Ascending aorta (tissue), 2 donors: ENCODE measurements at regions not wholly inside any gene's neighbourhood (a gene's known extent, or its start where the extent isn't known, plus 50 kb on each side); places are given as distances from the start of the nearest gene placed in this dataset.
"Not testable (repeated sequence)": the region's sequence is repeated elsewhere in the genome, so short reads cannot be mapped to it uniquely, and the experiment has no call there.

Experiments
- DNase-seq, 2 donors: peaks; one replicate each; pipeline ENCODE4 v3.0.0-alpha.2; 2019; ENCODE audit warnings: low spot score in 2 of 2
- H3K27ac ChIP-seq, 2 donors: fragments of 200-600 bp; sonication (generic); one replicate each; pipeline ENCODE4 v1.5.1; 2016 to 2017; ENCODE audit warnings: mild to moderate bottlenecking in 1 of 2
- H3K27me3 ChIP-seq: fragments of 200-600 bp; sonication (generic); one replicate; pipeline ENCODE4 v1.5.1; 2017
- H3K36me3 ChIP-seq, 2 donors: fragments of 200-600 bp; sonication (generic); one replicate each; pipeline ENCODE4 v1.5.1; 2016
- H3K4me1 ChIP-seq, 2 donors: fragments of 200-600 bp; sonication (generic); one replicate each; pipeline ENCODE4 v1.5.1; 2016 to 2017; ENCODE audit warnings: mild to moderate bottlenecking in 1 of 2
- H3K4me3 ChIP-seq, 2 donors: fragments of 200-600 bp; sonication (generic); one replicate each; pipeline ENCODE4 v1.5.1; 2016 to 2017; ENCODE audit warnings: mild to moderate bottlenecking in 1 of 2
- H3K9me3 ChIP-seq, 2 donors: fragments of 200-600 bp; sonication (generic); one replicate each; pipeline ENCODE4 v1.5.1; 2016
- intact Hi-C: fragments of 100-400 bp; cut with DNase I; formaldehyde crosslinking; loops from one replicate; pipeline ENCODE4 v1.15.1; 2023
- TF ChIP-seq, protein P1 (sequence below), 3 experiments: fragments of 200-600 bp in 2 of 3; fragments of 450-650 bp in 1 of 3; sonication (generic) in 2 of 3; IDR thresholded peaks; one replicate each; pipeline ENCODE4 v1.5.1; 2016 to 2019; ENCODE audit warnings: antibody characterized with exemption in 3 of 3, mild to moderate bottlenecking in 1 of 3, moderate library complexity in 1 of 3

- no peak overlapping the region for H3K4me3 ChIP-seq
- DNase-seq = no peak
- intact Hi-C loops = no loop called here
- TF ChIP-seq, protein P1, sequence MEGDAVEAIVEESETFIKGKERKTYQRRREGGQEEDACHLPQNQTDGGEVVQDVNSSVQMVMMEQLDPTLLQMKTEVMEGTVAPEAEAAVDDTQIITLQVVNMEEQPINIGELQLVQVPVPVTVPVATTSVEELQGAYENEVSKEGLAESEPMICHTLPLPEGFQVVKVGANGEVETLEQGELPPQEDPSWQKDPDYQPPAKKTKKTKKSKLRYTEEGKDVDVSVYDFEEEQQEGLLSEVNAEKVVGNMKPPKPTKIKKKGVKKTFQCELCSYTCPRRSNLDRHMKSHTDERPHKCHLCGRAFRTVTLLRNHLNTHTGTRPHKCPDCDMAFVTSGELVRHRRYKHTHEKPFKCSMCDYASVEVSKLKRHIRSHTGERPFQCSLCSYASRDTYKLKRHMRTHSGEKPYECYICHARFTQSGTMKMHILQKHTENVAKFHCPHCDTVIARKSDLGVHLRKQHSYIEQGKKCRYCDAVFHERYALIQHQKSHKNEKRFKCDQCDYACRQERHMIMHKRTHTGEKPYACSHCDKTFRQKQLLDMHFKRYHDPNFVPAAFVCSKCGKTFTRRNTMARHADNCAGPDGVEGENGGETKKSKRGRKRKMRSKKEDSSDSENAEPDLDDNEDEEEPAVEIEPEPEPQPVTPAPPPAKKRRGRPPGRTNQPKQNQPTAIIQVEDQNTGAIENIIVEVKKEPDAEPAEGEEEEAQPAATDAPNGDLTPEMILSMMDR (IDR thresholded peaks at IDR 0.05) = no peak
- no peaks in the 10 kb centered on the region for H3K27me3 ChIP-seq
- H3K36me3 ChIP-seq = no peaks in the 10 kb centered on the region
- H3K27ac ChIP-seq = no peak overlapping the region
- H3K4me1 ChIP-seq = no peaks in the 10 kb centered on the region
- H3K9me3 ChIP-seq = no peaks in the 10 kb centered on the region
These were observed 605.4 kb upstream of the KIF2B start for GRCh38 chr17:53217311-53217710.

- DNase-seq, H3K27me3 ChIP-seq, intact Hi-C loops, H3K4me1 ChIP-seq, H3K9me3 ChIP-seq, H3K36me3 ChIP-seq, H3K4me3 ChIP-seq, H3K27ac ChIP-seq: not testable (repeated sequence)
These were observed 613.8 kb upstream of the KIF2B start for GRCh38 chr17:53208935-53209334.

- no peak for DNase-seq
- H3K36me3 ChIP-seq = no peaks in the 10 kb centered on the region
- no peaks in the 10 kb centered on the region for H3K4me1 ChIP-seq
- intact Hi-C loops = no loop called here
- no peaks in the 10 kb centered on the region for H3K9me3 ChIP-seq
- H3K4me3 ChIP-seq = no peak overlapping the region
- TF ChIP-seq, protein P1 (IDR thresholded peaks at IDR 0.05) = no peak
- H3K27ac ChIP-seq = no peak overlapping the region
- H3K27me3 ChIP-seq = no peaks in the 10 kb centered on the region
These were observed 629.7 kb upstream of the KIF2B start for GRCh38 chr17:53193044-53193443.

- intact Hi-C loops = no loop called here
- H3K27me3 ChIP-seq = no peaks in the 10 kb centered on the region
- H3K36me3 ChIP-seq = no peaks in the 10 kb centered on the region
- no peaks in the 10 kb centered on the region for H3K4me1 ChIP-seq
- TF ChIP-seq, protein P1 (IDR thresholded peaks at IDR 0.05) = no peak
- no peak overlapping the region for H3K4me3 ChIP-seq
- H3K27ac ChIP-seq = no peak overlapping the region
- DNase-seq = no peak
- no peaks in the 10 kb centered on the region for H3K9me3 ChIP-seq
These were observed 630.8 kb upstream of the KIF2B start for GRCh38 chr17:53191878-53192277.

DNA sequence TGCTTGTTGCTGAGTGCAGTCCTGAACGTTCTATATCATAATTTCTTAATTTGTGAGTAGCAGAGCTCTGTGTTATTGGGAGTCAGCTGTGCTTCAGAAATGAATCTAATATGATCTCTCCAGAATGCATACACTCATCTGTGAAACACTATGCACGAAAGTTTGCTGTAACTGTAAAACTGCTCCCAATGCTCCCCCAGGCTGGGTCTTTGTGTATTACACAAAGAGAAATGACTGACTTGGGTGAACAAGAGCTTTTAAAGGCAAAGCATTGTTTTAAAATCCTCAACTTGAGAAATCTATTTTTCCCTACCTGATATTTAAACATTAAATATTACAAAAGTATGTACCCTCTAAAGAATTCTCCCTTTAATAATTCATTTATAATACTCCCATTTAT is 636.7 kb upstream of the KIF2B start:
- no peaks in the 10 kb centered on the region for H3K9me3 ChIP-seq
- no peak overlapping the region for H3K4me3 ChIP-seq
- no peaks in the 10 kb centered on the region for H3K36me3 ChIP-seq
- no peak for DNase-seq
- TF ChIP-seq, protein P1 (IDR thresholded peaks at IDR 0.05) = no peak
- no peaks in the 10 kb centered on the region for H3K4me1 ChIP-seq
- H3K27ac ChIP-seq = no peak overlapping the region
- intact Hi-C loops = no loop called here
- no peaks in the 10 kb centered on the region for H3K27me3 ChIP-seq

- no peak overlapping the region for H3K27ac ChIP-seq
- H3K27me3 ChIP-seq = no peaks in the 10 kb centered on the region
- H3K9me3 ChIP-seq = no peaks in the 10 kb centered on the region
- no peaks in the 10 kb centered on the region for H3K36me3 ChIP-seq
- intact Hi-C loops = no loop called here
- no peaks in the 10 kb centered on the region for H3K4me1 ChIP-seq
- no peak overlapping the region for H3K4me3 ChIP-seq
- TF ChIP-seq, protein P1 (IDR thresholded peaks at IDR 0.05) = no peak
- DNase-seq = no peak
These were observed 646.1 kb upstream of the KIF2B start for GRCh38 chr17:53176629-53177028.
